Transverse colon (tissue), 4 donors: ENCODE measurements at regions not wholly inside any gene's neighbourhood (a gene's known extent, or its start where the extent isn't known, plus 50 kb on each side); places are given as distances from the start of the nearest gene placed in this dataset.

Source experiments
- DNase-seq: peaks from one replicate; pipeline ENCODE4 v3.0.0-alpha.2; 2019
- H3K27ac ChIP-seq, 4 donors: fragments of 200-600 bp; sonication (generic); 2 replicates each; pipeline ENCODE4 v1.5.1; 2016 to 2018; ENCODE audit warnings: inconsistent platforms in 4 of 4
- H3K27me3 ChIP-seq: fragments of 200-600 bp; sonication (generic); 2 replicates; pipeline ENCODE4 v1.5.1; 2017; ENCODE audit warnings: inconsistent platforms
- H3K36me3 ChIP-seq, 4 donors: fragments of 200-600 bp; sonication (generic); 2 replicates each; pipeline ENCODE4 v1.5.1; 2017 to 2019; ENCODE audit warnings: inconsistent platforms in 4 of 4
- H3K4me1 ChIP-seq, 4 donors: fragments of 200-600 bp; sonication (generic); 2 replicates each; pipeline ENCODE4 v1.5.1; 2017 to 2020; ENCODE audit warnings: inconsistent platforms in 4 of 4
- H3K4me3 ChIP-seq, 4 donors: fragments of 200-600 bp; sonication (generic); 1 replicate in 1 of 4; 2 replicates in 3 of 4; pipeline versions ENCODE4 v1.5.1 to v1.6.1; 2017 to 2019; ENCODE audit warnings: inconsistent platforms in 4 of 4
- H3K9me3 ChIP-seq, 2 donors: fragments of 200-600 bp; sonication (generic); 2 replicates each; pipeline ENCODE4 v1.5.1; 2017 to 2019; ENCODE audit warnings: inconsistent platforms in 2 of 2
- CTCF ChIP-seq, 5 experiments: fragments of 200-600 bp in 3 of 5; fragments of 450-650 bp in 2 of 5; sonication (generic) in 3 of 5; IDR thresholded peaks; 1 replicate in 2 of 5; 2 replicates in 3 of 5; pipeline ENCODE4 v1.5.1; 2016 to 2017; ENCODE audit warnings: antibody characterized with exemption in 5 of 5, inconsistent platforms in 3 of 5, mild to moderate bottlenecking in 2 of 5, moderate library complexity in 1 of 5
- EP300 ChIP-seq: sonication (generic); formaldehyde crosslinking; IDR thresholded peaks from one replicate; pipeline ENCODE4 v1.6.1; 2017; ENCODE audit warnings: antibody characterized with exemption, low read depth
- POLR2A ChIP-seq: fragments of 450-650 bp; IDR thresholded peaks from one replicate; pipeline ENCODE4 v1.6.1; 2016; ENCODE audit warnings: antibody characterized with exemption, mild to moderate bottlenecking, moderate library complexity
- POLR2AphosphoS5 ChIP-seq, 3 donors: sonication (generic); formaldehyde crosslinking; IDR thresholded peaks; one replicate each; pipeline ENCODE4 v1.6.1; 2016; ENCODE audit warnings: antibody characterized with exemption in 3 of 3
- WGBS, 2 donors: methylation state at CpG; one replicate each; pipeline ENCODE4 v1.1.5; 2018; ENCODE audit warnings: low coverage in 1 of 2; 5-methylcytosine and 5-hydroxymethylcytosine counted together
- in situ Hi-C, 4 donors: fragments of 200-750 bp; cut with MboI; loops; one replicate each; pipeline versions ENCODE4 v1.15.0 to v1.15.1; 2017; ENCODE audit warnings: low sequenced_read_pairs in 3 of 4, low pct_ligation_motif_present in 1 of 4, low pct_unique_long_range_greater_than_20kb in 1 of 4
- intact Hi-C: fragments of 100-400 bp; cut with DNase I; formaldehyde crosslinking; loops from one replicate; pipeline ENCODE4 v1.15.1; 2023; ENCODE audit warnings: low total_unique reads

GRCh38 chr2:128438586-128438985 is 119.9 kb upstream of the HS6ST1 start:
- in situ Hi-C loops: no loop called here
- H3K27ac ChIP-seq: no peak overlapping the region
- intact Hi-C loops: no loop called here
- no peaks in the 10 kb centered on the region for H3K9me3 ChIP-seq
- no peaks in the 10 kb centered on the region for H3K36me3 ChIP-seq
- H3K4me1 ChIP-seq: peaks cover 4 to 17% (median 12%) of the 10 kb centered on the region in 4 donors
- no peak for DNase-seq
- no peaks in the 10 kb centered on the region for H3K27me3 ChIP-seq
- TF ChIP-seq EP300: no peak
- TF ChIP-seq CTCF (IDR thresholded peaks at IDR 0.05): no peak
- no peak for TF ChIP-seq POLR2A
- no peak for TF ChIP-seq POLR2AphosphoS5 (IDR thresholded peaks at IDR 0.05)
- H3K4me3 ChIP-seq: no peak overlapping the region
- 88% methylated on average over 11 of the region's 14 CpGs; no CpG with 5 or more reads in 1 of the 2 donors for WGBS, 2 donors

- H3K27ac ChIP-seq: no peak overlapping the region
- TF ChIP-seq EP300: no peak
- TF ChIP-seq POLR2AphosphoS5 (IDR thresholded peaks at IDR 0.05): no peak
- no peak for TF ChIP-seq CTCF (IDR thresholded peaks at IDR 0.05)
- no peak for TF ChIP-seq POLR2A
- H3K27me3 ChIP-seq: no peaks in the 10 kb centered on the region
- in situ Hi-C loops: no loop called here
- WGBS, 2 donors: 77 to 89% methylated on average over 2 to 12 of the region's 12 CpGs
- intact Hi-C loops: no loop called here
- peaks cover 4 to 17% (median 12%) of the 10 kb centered on the region in 4 donors for H3K4me1 ChIP-seq
- no peak for DNase-seq
- no peaks in the 10 kb centered on the region for H3K9me3 ChIP-seq
- H3K36me3 ChIP-seq: no peaks in the 10 kb centered on the region
- no peak overlapping the region for H3K4me3 ChIP-seq
Measured at GRCh38 chr2:128439031-128439790, 120.5 kb upstream of the HS6ST1 start.

- peaks cover 4 to 17% (median 12%) of the 10 kb centered on the region in 4 donors for H3K4me1 ChIP-seq
- intact Hi-C loops (no loop called here), in situ Hi-C loops (no loop called here)
- no peaks in the 10 kb centered on the region for H3K27me3 ChIP-seq
- DNase-seq: no peak
- no peak overlapping the region for H3K27ac ChIP-seq
- no peaks in the 10 kb centered on the region for H3K9me3 ChIP-seq
- no peak overlapping the region for H3K4me3 ChIP-seq
- no peaks in the 10 kb centered on the region for H3K36me3 ChIP-seq
- TF ChIP-seq POLR2A: no peak
- no peak for TF ChIP-seq CTCF (IDR thresholded peaks at IDR 0.05)
- no peak for TF ChIP-seq POLR2AphosphoS5 (IDR thresholded peaks at IDR 0.05)
- TF ChIP-seq EP300: no peak
- 73% methylated on average over 13 of the region's 13 CpGs; no CpG with 5 or more reads in 1 of the 2 donors for whole genome bisulfite sequencing, 2 donors
Measured at GRCh38 chr2:128439791-128440665, 121.4 kb upstream of the HS6ST1 start.

GRCh38 chr2:128440666-128441340 is 122.1 kb upstream of the HS6ST1 start:
- 78 to 80% methylated on average over 2 to 14 of the region's 14 CpGs for WGBS, 2 donors
- Histone ChIP-seq H3K27me3 (no peaks in the 10 kb centered on the region), H3K27ac (no peak overlapping the region), H3K4me1 (peaks cover 4 to 17% (median 12%) of the 10 kb centered on the region in 4 donors), H3K9me3 (no peaks in the 10 kb centered on the region), H3K36me3 (no peaks in the 10 kb centered on the region), H3K4me3 (no peak overlapping the region)
- in situ Hi-C loops: no loop called here
- intact Hi-C loops: no loop called here
- TF ChIP-seq CTCF (IDR thresholded peaks at IDR 0.05) (no peak), EP300 (no peak), POLR2A (no peak), POLR2AphosphoS5 (IDR thresholded peaks at IDR 0.05) (no peak)
- DNase-seq: no peak
